Heart left ventricle (tissue), 13 donors: ENCODE measurements at regions not wholly inside any gene's neighbourhood (a gene's known extent, or its start where the extent isn't known, plus 50 kb on each side); places are given as distances from the start of the nearest gene placed in this dataset.
"Not testable (repeated sequence)": the region's sequence is repeated elsewhere in the genome, so short reads cannot be mapped to it uniquely, and the experiment has no call there.

Experiments used
- CTCF ChIP-seq, 12 donors: fragments of 200-600 bp; sonication (generic) in 4 of 12; IDR thresholded peaks; one replicate each; pipeline versions ENCODE4 v1.5.0 to v1.8.0; 2018 to 2022; ENCODE audit warnings: antibody characterized with exemption in 12 of 12, mild to moderate bottlenecking in 5 of 12
- POLR2A ChIP-seq, 2 donors: fragments of 450-650 bp; IDR thresholded peaks; one replicate each; pipeline ENCODE4 v1.6.1; 2017; ENCODE audit warnings: antibody characterized with exemption in 2 of 2, mild to moderate bottlenecking in 2 of 2, moderate library complexity in 2 of 2
- donor health status: ischemic (EF 13 %, LVEDD 7.1; RV severe dilation, severe dysfunction).
- donor health status: DM: no; HTN: yes; CAD: no.
- donor health status: DM: no; HTN: no; CAD: no.
- donor health status: ischemic (EF 25% LVEDD 6.9; RV normal size, moderate dysfunction).
- donor health status: ischemic (EF 25% LVEDD 5.7; RV mildly dilated, moderate dysfunction).
- donor health status: ischemic (EF 35%, LVEDD 5.7; RV mildly dilated, moderate dysfunction).
- donor health status: nonischemic (EF 11% LVEDD 7.7; RV severe dilation, severe dysfunction).
- donor health status: DM: yes; HTN: yes; CAD: no.
- donor health status: PGD.
- donor health status: ischemic (EF 29% LVEDD 5.4; RV normal size, mild dysfunction).
- donor health status: nonischemic (EF 23%, LVEDD 6.1; RV moderate dilation, normal function).

- not testable (repeated sequence) for TF ChIP-seq POLR2A, CTCF (IDR thresholded peaks at IDR 0.05)
These were observed 149.5 kb downstream of the GLUD2 start for GRCh38 chrX:121196872-121197444.
